Upper lobe of right lung (tissue), 1 donor: ENCODE measurements at regions not wholly inside any gene's neighbourhood (a gene's known extent, or its start where the extent isn't known, plus 50 kb on each side); places are given as distances from the start of the nearest gene placed in this dataset.

Source experiments
- ATAC-seq: fragments of 200-7000 bp; cut with Tn5 transposase; one replicate; pipeline ENCODE4 v1.9.1; 2020; ENCODE audit warnings: mild to moderate bottlenecking, moderate library complexity
- DNase-seq: peaks from one replicate; pipeline ENCODE4 v3.0.0-alpha.2; 2020
- H3K27ac ChIP-seq: fragments of 200-600 bp; one replicate; pipeline ENCODE4 v1.8.0; 2022
- H3K27me3 ChIP-seq: fragments of 200-600 bp; one replicate; pipeline ENCODE4 v1.8.0; 2022; ENCODE audit warnings: mild to moderate bottlenecking
- H3K36me3 ChIP-seq: fragments of 200-600 bp; one replicate; pipeline ENCODE4 v1.8.0; 2022
- H3K4me1 ChIP-seq: fragments of 200-600 bp; one replicate; pipeline ENCODE4 v1.8.0; 2022
- H3K4me3 ChIP-seq: fragments of 200-600 bp; one replicate; pipeline ENCODE4 v1.8.0; 2022; ENCODE audit warnings: mild to moderate bottlenecking
- H3K9me3 ChIP-seq: fragments of 200-600 bp; one replicate; pipeline ENCODE4 v1.8.0; 2022
- intact Hi-C: fragments of 100-400 bp; cut with DNase I; formaldehyde crosslinking; loops from one replicate; pipeline ENCODE4 v1.11.0; 2022
- TF ChIP-seq, protein P1 (sequence below): fragments of 200-600 bp; IDR thresholded peaks from one replicate; pipeline ENCODE4 v1.8.0; 2022; ENCODE audit warnings: antibody characterized with exemption
- donor health status: DM: no; HTN: yes; CAD: no; lungs with severe emphysema.

DNA sequence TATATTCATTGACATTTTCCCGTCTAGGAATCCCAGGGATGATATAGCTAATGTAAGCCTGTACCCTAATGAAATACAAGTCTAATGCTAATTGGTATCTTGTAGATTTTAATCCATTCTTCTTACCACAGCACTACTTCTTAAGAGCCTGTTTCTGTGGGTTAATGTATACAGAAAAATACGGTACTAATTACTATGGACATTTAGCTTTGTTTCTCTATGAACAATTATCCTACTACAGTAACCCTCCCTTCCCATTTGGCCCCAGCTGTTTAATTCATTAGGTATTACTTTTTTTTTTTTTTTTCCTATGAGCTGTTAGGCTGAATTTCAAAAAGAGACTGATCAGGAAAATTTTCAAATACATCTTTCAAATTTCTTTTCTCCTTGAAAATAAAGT lies 245.1 kb upstream of the SLC7A11 start:
- Histone ChIP-seq H3K4me1 (no peaks in the 10 kb centered on the region), H3K27me3 (no peaks in the 10 kb centered on the region), H3K9me3 (no peaks in the 10 kb centered on the region), H3K27ac (no peak overlapping the region), H3K36me3 (no peaks in the 10 kb centered on the region), H3K4me3 (no peak overlapping the region)
- TF ChIP-seq, protein P1, sequence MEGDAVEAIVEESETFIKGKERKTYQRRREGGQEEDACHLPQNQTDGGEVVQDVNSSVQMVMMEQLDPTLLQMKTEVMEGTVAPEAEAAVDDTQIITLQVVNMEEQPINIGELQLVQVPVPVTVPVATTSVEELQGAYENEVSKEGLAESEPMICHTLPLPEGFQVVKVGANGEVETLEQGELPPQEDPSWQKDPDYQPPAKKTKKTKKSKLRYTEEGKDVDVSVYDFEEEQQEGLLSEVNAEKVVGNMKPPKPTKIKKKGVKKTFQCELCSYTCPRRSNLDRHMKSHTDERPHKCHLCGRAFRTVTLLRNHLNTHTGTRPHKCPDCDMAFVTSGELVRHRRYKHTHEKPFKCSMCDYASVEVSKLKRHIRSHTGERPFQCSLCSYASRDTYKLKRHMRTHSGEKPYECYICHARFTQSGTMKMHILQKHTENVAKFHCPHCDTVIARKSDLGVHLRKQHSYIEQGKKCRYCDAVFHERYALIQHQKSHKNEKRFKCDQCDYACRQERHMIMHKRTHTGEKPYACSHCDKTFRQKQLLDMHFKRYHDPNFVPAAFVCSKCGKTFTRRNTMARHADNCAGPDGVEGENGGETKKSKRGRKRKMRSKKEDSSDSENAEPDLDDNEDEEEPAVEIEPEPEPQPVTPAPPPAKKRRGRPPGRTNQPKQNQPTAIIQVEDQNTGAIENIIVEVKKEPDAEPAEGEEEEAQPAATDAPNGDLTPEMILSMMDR, result no peak
- ATAC-seq (no peak), DNase-seq (no peak)
- intact Hi-C loops, result no loop called here

DNA sequence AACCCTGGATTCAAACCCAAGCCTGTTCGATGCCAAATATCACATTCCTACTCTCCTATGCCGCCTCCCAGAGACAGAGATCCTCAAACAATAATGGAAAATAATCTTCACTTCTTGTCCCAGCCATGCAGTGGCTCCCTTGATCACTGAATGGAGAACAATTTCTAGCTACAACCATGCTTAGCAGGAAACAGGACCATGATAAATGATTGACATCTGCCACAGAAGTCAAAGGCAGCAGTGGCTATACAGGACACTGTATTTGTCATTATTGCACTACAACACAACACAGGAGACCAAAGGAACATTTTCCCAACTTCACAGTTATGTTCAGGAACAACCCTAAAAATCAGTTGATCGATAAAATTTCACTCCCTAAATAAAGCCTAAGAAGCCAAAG lies 243.3 kb upstream of the SLC7A11 start:
- DNase-seq, result no peak

DNA sequence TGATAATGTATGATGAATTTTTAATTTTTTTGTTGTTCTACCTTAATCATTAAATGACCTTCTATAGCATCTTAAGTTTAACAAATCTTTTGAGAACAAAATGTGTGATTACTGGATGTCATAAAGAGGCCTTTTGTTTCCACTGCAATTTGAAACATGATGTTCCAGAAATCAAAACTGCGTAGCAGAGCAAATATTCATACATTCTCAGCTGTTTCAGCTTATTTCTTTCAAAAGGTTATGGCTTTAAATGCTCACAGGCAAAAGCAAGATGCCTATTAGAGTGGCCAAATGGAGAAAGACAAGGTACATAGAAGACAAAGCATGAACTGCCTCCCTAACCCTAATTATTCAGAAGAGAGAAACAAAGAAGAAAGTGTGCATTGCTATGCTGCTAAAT lies 233.0 kb upstream of the SLC7A11 start:
- no peak for ATAC-seq
- Histone ChIP-seq H3K36me3 (no peaks in the 10 kb centered on the region), H3K4me3 (no peak overlapping the region), H3K4me1 (no peaks in the 10 kb centered on the region), H3K27ac (no peak overlapping the region), H3K27me3 (no peaks in the 10 kb centered on the region), H3K9me3 (no peaks in the 10 kb centered on the region)
- no peak for DNase-seq
- TF ChIP-seq, protein P1, result no peak
- intact Hi-C loops, result no loop called here

More for the DNA sequence above, 243.3 kb upstream of the SLC7A11 start:
- Histone ChIP-seq H3K9me3 (no peaks in the 10 kb centered on the region), H3K4me1 (no peaks in the 10 kb centered on the region), H3K36me3 (no peaks in the 10 kb centered on the region), H3K27me3 (no peaks in the 10 kb centered on the region), H3K27ac (no peak overlapping the region), H3K4me3 (no peak overlapping the region)
- TF ChIP-seq, protein P1, result no peak
- intact Hi-C loops, result no loop called here
- no peak for ATAC-seq

DNA sequence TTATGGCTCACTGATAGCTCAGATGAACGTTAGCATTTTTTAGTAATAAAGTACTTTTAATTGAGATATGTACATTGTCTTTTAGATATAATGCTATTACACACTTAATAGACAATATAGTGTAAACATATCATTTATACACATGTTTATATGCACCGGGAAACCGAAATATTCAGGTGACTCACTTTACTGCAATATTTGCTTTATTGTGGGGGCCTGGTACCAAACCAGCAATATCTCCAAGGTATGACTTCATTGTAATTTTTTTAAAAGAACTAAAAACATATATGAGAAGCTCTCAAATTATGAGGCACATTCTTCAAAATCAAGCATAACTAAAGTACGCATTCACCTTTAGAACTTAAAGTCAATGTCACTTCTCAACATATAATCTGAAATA lies 231.2 kb upstream of the SLC7A11 start:
- DNase-seq (no peak), ATAC-seq (no peak)
- Histone ChIP-seq H3K27me3 (no peaks in the 10 kb centered on the region), H3K36me3 (no peaks in the 10 kb centered on the region), H3K27ac (no peak overlapping the region), H3K9me3 (no peaks in the 10 kb centered on the region), H3K4me1 (no peaks in the 10 kb centered on the region), H3K4me3 (no peak overlapping the region)
- TF ChIP-seq, protein P1, result no peak
- intact Hi-C loops, result no loop called here

DNA sequence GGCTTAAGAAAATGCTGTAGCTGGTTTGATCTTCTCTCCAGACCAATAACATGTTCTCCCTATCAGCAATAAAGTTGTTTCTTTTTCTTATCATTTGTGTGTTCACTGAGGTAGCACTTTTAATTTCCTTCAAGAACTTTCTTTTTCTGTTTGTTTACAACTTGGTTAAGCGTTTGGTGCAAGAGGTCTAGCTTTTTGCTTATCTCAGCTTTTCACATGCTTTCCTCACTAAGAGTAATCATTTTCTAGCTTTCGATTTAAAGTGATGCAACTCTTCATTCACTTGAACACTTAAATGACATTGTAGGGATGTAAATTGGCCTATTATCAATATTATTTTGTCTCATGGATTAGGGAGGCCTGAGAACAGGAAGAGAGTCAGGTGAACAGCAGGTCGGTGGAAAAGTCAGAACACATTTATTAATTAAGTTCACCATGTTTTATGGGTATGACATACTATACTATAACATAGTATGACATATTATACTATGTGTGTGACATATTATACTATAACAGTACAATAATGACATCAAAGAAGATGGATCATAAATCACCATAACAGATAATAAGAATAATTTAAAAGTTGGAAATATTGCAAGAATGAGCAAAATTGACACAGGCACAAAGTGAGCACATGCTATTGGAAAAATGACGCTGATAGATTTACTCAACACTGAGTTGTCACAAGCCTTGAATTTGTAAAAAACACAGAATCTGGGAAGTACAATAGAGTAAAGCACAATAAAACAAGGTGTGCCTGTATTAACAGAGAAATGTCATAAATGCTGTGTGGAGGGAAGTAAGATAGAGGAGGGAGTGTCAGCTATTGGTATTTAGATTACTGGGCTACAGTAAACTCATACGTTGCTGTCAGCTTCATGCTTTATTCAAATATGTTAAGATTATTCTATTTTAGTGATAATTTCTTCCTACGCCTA lies 218.6 kb upstream of the SLC7A11 start:
- ATAC-seq (no peak), DNase-seq (no peak)
- Histone ChIP-seq H3K9me3 (no peaks in the 10 kb centered on the region), H3K36me3 (no peaks in the 10 kb centered on the region), H3K4me1 (no peaks in the 10 kb centered on the region), H3K27me3 (no peaks in the 10 kb centered on the region), H3K4me3 (no peak overlapping the region), H3K27ac (no peak overlapping the region)
- intact Hi-C loops, result no loop called here
- TF ChIP-seq, protein P1, result no peak
